Mammary epithelial cell (primary cell): ENCODE measurements at regions not wholly inside any gene's neighbourhood (a gene's known extent, or its start where the extent isn't known, plus 50 kb on each side); places are given as distances from the start of the nearest gene placed in this dataset.

Source experiments
- CTCF ChIP-seq, 2 donors: IDR thresholded peaks in 1 of 2; conservative IDR thresholded peaks in 1 of 2; 2 replicates each; pipeline ENCODE4 v1.5.1; 2011 to 2012; ENCODE audit warnings: inconsistent platforms in 2 of 2, low read length in 2 of 2, mild to moderate bottlenecking in 2 of 2, control low read depth in 1 of 2, low read depth in 1 of 2; ENCODE audit not compliant: insufficient read depth in 1 of 2; ENCODE audit errors: extremely low read depth in 1 of 2
- EZH2 ChIP-seq: IDR thresholded peaks from 2 replicates; pipeline ENCODE4 v1.6.1; 2012; ENCODE audit warnings: low read length, inconsistent platforms, borderline replicate concordance

- TF ChIP-seq CTCF (conservative IDR thresholded peaks at IDR 0.05 in 1 of 2, IDR thresholded peaks at IDR 0.05 in 1 of 2; ENCODE audit: extremely low read depth in 1 of 2, insufficient read depth in 1 of 2, low read depth in 1 of 2, low read length in 2 of 2) (no peak), EZH2 (no peak)
Observed at GRCh38 chr5:67308988-67309688, 112.5 kb upstream of the CD180 start.
